HG02571 (cell line): ENCODE measurements at regions not wholly inside any gene's neighbourhood (a gene's known extent, or its start where the extent isn't known, plus 50 kb on each side); places are given as distances from the start of the nearest gene placed in this dataset.

Source experiments
- ATAC-seq: cut with Tn5 transposase; IDR thresholded peaks from one replicate; pipeline ENCODE4 v1.9.1; 2021; ENCODE audit warnings: mild to moderate bottlenecking, moderate library complexity; ENCODE audit not compliant: unreplicated experiment

GRCh38 chr3:75260-75659 is 121.3 kb upstream of the CHL1 start:
- ATAC-seq: no peak

- no peak for ATAC-seq
These were observed 117.0 kb upstream of the CHL1 start for GRCh38 chr3:79542-79941.

GRCh38 chr3:82508-82907 is 114.1 kb upstream of the CHL1 start:
- ATAC-seq: no peak

- ATAC-seq: no peak
These were observed 113.5 kb upstream of the CHL1 start for GRCh38 chr3:83096-83495.

- no peak for ATAC-seq
These were observed 111.4 kb upstream of the CHL1 start for GRCh38 chr3:85180-85579.

- no peak for ATAC-seq
These were observed 108.3 kb upstream of the CHL1 start for GRCh38 chr3:88267-88666.

- no peak for ATAC-seq
These were observed 102.8 kb upstream of the CHL1 start for GRCh38 chr3:93746-94145.

GRCh38 chr3:96259-96658 is 100.3 kb upstream of the CHL1 start:
- no peak for ATAC-seq

- ATAC-seq: no peak
These were observed 98.9 kb upstream of the CHL1 start for GRCh38 chr3:97417-98258.

- no peak for ATAC-seq
These were observed 98.3 kb upstream of the CHL1 start for GRCh38 chr3:98259-98654.

GRCh38 chr3:99506-99905 is 97.1 kb upstream of the CHL1 start:
- ATAC-seq: no peak

GRCh38 chr3:102484-102883 is 94.1 kb upstream of the CHL1 start:
- ATAC-seq: no peak

- no peak for ATAC-seq
These were observed 92.6 kb upstream of the CHL1 start for GRCh38 chr3:103991-104390.

- no peak for ATAC-seq
These were observed 91.0 kb upstream of the CHL1 start for GRCh38 chr3:105585-105984.

- ATAC-seq: no peak
These were observed 89.9 kb upstream of the CHL1 start for GRCh38 chr3:106619-107018.

GRCh38 chr3:111143-112069 is 85.2 kb upstream of the CHL1 start:
- ATAC-seq: no peak

GRCh38 chr3:112773-113172 is 83.8 kb upstream of the CHL1 start:
- no peak for ATAC-seq

GRCh38 chr3:118666-119065 is 77.9 kb upstream of the CHL1 start:
- no peak for ATAC-seq

GRCh38 chr3:123341-123740 is 73.2 kb upstream of the CHL1 start:
- no peak for ATAC-seq

GRCh38 chr3:124557-125179 is 71.9 kb upstream of the CHL1 start:
- peak; percentile 68 for ATAC-seq

- ATAC-seq: no peak
These were observed 67.9 kb upstream of the CHL1 start for GRCh38 chr3:128515-129172.
